Uterus (tissue), 2 donors: ENCODE measurements at regions not wholly inside any gene's neighbourhood (a gene's known extent, or its start where the extent isn't known, plus 50 kb on each side); places are given as distances from the start of the nearest gene placed in this dataset.
"Not testable (repeated sequence)": the region's sequence is repeated elsewhere in the genome, so short reads cannot be mapped to it uniquely, and the experiment has no call there.

ENCODE experiments used
- CTCF ChIP-seq, 4 experiments: fragments of 200-600 bp in 2 of 4; fragments of 450-650 bp in 2 of 4; sonication (generic) in 2 of 4; IDR thresholded peaks; one replicate each; pipeline ENCODE4 v1.5.1; 2016 to 2019; ENCODE audit warnings: antibody characterized with exemption in 4 of 4, mild to moderate bottlenecking in 2 of 4, moderate library complexity in 1 of 4
- POLR2A ChIP-seq, 2 donors: fragments of 450-650 bp; IDR thresholded peaks; one replicate each; pipeline ENCODE4 v1.6.1; 2016; ENCODE audit warnings: antibody characterized with exemption in 2 of 2, mild to moderate bottlenecking in 1 of 2, moderate library complexity in 1 of 2

GRCh38 chr2:87301871-87302270 lies 280.2 kb upstream of the PLGLB1 start:
- not testable (repeated sequence) for TF ChIP-seq POLR2A, CTCF (IDR thresholded peaks at IDR 0.05)
